GM23248 (cell line): ENCODE measurements at regions not wholly inside any gene's neighbourhood (a gene's known extent, or its start where the extent isn't known, plus 50 kb on each side); places are given as distances from the start of the nearest gene placed in this dataset.

Experiments used
- EZH2 ChIP-seq: fragments of 200-600 bp; sonication (generic); IDR thresholded peaks from 2 replicates; pipeline ENCODE4 v1.6.1; 2018; ENCODE audit warnings: antibody characterized with exemption, mild to moderate bottlenecking; ENCODE audit not compliant: insufficient read depth, poor library complexity, severe bottlenecking
- EZH2phosphoT487 ChIP-seq: fragments of 200-600 bp; sonication (generic); IDR thresholded peaks from 2 replicates; pipeline ENCODE4 v1.6.1; 2018; ENCODE audit warnings: antibody characterized with exemption, moderate library complexity, mild to moderate bottlenecking, low read depth; ENCODE audit not compliant: insufficient read depth

- no peak for TF ChIP-seq EZH2
- no peak for TF ChIP-seq EZH2phosphoT487
These were observed 287.3 kb upstream of the POU1F1 start for GRCh38 chr3:87563712-87564111.
